Stomach (tissue), 8 donors: ENCODE measurements at regions not wholly inside any gene's neighbourhood (a gene's known extent, or its start where the extent isn't known, plus 50 kb on each side); places are given as distances from the start of the nearest gene placed in this dataset.

Experiments
- DNase-seq, 2 donors: peaks; one replicate each; pipeline versions ENCODE4 v3.0.0 to v3.0.0-alpha.2; 2013 to 2019
- H3K27ac ChIP-seq, 5 donors: fragments of 200-600 bp in 4 of 5; sonication (generic) in 4 of 5; one replicate each; pipeline ENCODE4 v1.5.1; 2013 to 2019; ENCODE audit warnings: mild to moderate bottlenecking in 1 of 5, moderate library complexity in 1 of 5
- H3K27me3 ChIP-seq, 3 donors: fragments of 200-600 bp; sonication (generic); one replicate each; pipeline ENCODE4 v1.5.1; 2017 to 2019; ENCODE audit warnings: mixed run types in 1 of 3
- H3K36me3 ChIP-seq, 4 donors: fragments of 200-600 bp; sonication (generic); 1 replicate in 3 of 4; 2 replicates in 1 of 4; pipeline ENCODE4 v1.5.1; 2016 to 2019
- H3K4me1 ChIP-seq, 4 donors: fragments of 200-600 bp; sonication (generic); one replicate each; pipeline ENCODE4 v1.5.1; 2016 to 2019
- H3K4me3 ChIP-seq, 4 donors: fragments of 200-600 bp; sonication (generic) in 3 of 4; one replicate each; pipeline ENCODE4 v1.5.1; 2016 to 2019; ENCODE audit warnings: mild to moderate bottlenecking in 1 of 4
- H3K9me3 ChIP-seq, 4 donors: fragments of 200-600 bp; sonication (generic); one replicate each; pipeline ENCODE4 v1.5.1; 2016 to 2019
- CTCF ChIP-seq, 7 experiments: fragments of 450-650 bp in 4 of 7; fragments of 200-600 bp in 3 of 7; sonication (generic) in 3 of 7; IDR thresholded peaks; one replicate each; pipeline ENCODE4 v1.5.1; 2016 to 2019; ENCODE audit warnings: antibody characterized with exemption in 7 of 7, control low read depth in 2 of 7, mild to moderate bottlenecking in 1 of 7
- EP300 ChIP-seq: sonication (generic); formaldehyde crosslinking; IDR thresholded peaks from one replicate; pipeline ENCODE4 v1.6.1; 2017; ENCODE audit warnings: antibody characterized with exemption
- POLR2A ChIP-seq, 4 donors: fragments of 450-650 bp; IDR thresholded peaks; one replicate each; pipeline ENCODE4 v1.6.1; 2016; ENCODE audit warnings: antibody characterized with exemption in 4 of 4, control low read depth in 2 of 4, mild to moderate bottlenecking in 1 of 4, moderate library complexity in 1 of 4
- POLR2AphosphoS5 ChIP-seq, 3 donors: sonication (generic); formaldehyde crosslinking; IDR thresholded peaks; one replicate each; pipeline ENCODE4 v1.6.1; 2016; ENCODE audit warnings: antibody characterized with exemption in 3 of 3
- WGBS, 5 donors: extraction: QIAGEN DNeasy Blood & Tissue Kit in 3 of 5; methylation state at CpG; one replicate each; pipeline versions ENCODE4 v1.1.5 to v1.1.7; 2013 to 2018; 5-methylcytosine and 5-hydroxymethylcytosine counted together
- intact Hi-C: fragments of 100-400 bp; cut with DNase I; formaldehyde crosslinking; loops from one replicate; pipeline ENCODE4 v1.15.1; 2023; ENCODE audit warnings: low total_unique reads
- donor health status: healthy with polysubstance abuse.
- donor health status: Bipolar disorder and iron deficiency.
- donor health status: healthy.

- no peaks in the 10 kb centered on the region for H3K36me3 ChIP-seq
- H3K27me3 ChIP-seq: no peaks in the 10 kb centered on the region
- intact Hi-C loops: no loop called here
- TF ChIP-seq CTCF (IDR thresholded peaks at IDR 0.05) (no peak), POLR2A (IDR thresholded peaks at IDR 0.05) (no peak), EP300 (no peak), POLR2AphosphoS5 (IDR thresholded peaks at IDR 0.05) (no peak)
- whole genome bisulfite sequencing, 5 donors: 68 to 85% (median 79%) methylated on average over 3 of the region's 3 CpGs
- no peak for DNase-seq
- no peak overlapping the region for H3K27ac ChIP-seq
- no peaks in the 10 kb centered on the region for H3K4me1 ChIP-seq
- H3K4me3 ChIP-seq: no peak overlapping the region
- H3K9me3 ChIP-seq: no peaks in the 10 kb centered on the region
Observed at GRCh38 chr3:74814181-74814580, 199.7 kb upstream of the CNTN3 start.

GRCh38 chr3:74812756-74813155, 198.3 kb upstream of the CNTN3 start:
- no peak overlapping the region for H3K27ac ChIP-seq
- H3K4me3 ChIP-seq: no peak overlapping the region
- H3K36me3 ChIP-seq: no peaks in the 10 kb centered on the region
- intact Hi-C loops: no loop called here
- 82 to 89% (median 88%) methylated on average over 3 of the region's 3 CpGs for WGBS, 5 donors
- TF ChIP-seq EP300: no peak
- TF ChIP-seq POLR2A (IDR thresholded peaks at IDR 0.05): no peak
- no peak for DNase-seq
- H3K4me1 ChIP-seq: no peaks in the 10 kb centered on the region
- no peaks in the 10 kb centered on the region for H3K27me3 ChIP-seq
- no peaks in the 10 kb centered on the region for H3K9me3 ChIP-seq

GRCh38 chr3:74808506-74809275, 194.2 kb upstream of the CNTN3 start:
- no peak for DNase-seq
- WGBS, 5 donors: 33 to 54% (median 49%) methylated on average over 1 of the region's 1 CpG
- H3K9me3 ChIP-seq: peaks cover 0 to 6% (median 0%) of the 10 kb centered on the region in 4 donors
- TF ChIP-seq CTCF (IDR thresholded peaks at IDR 0.05): no peak
- TF ChIP-seq POLR2AphosphoS5 (IDR thresholded peaks at IDR 0.05): no peak
- no peak for TF ChIP-seq POLR2A (IDR thresholded peaks at IDR 0.05)
- no peak for TF ChIP-seq EP300
- intact Hi-C loops: no loop called here
- no peaks in the 10 kb centered on the region for H3K27me3 ChIP-seq
- no peaks in the 10 kb centered on the region for H3K4me1 ChIP-seq
- no peak overlapping the region for H3K4me3 ChIP-seq
- no peaks in the 10 kb centered on the region for H3K36me3 ChIP-seq
- no peak overlapping the region for H3K27ac ChIP-seq

GRCh38 chr3:74801924-74802323, 187.5 kb upstream of the CNTN3 start:
- H3K27me3 ChIP-seq: no peaks in the 10 kb centered on the region
- no peak for DNase-seq
- H3K4me3 ChIP-seq: no peak overlapping the region
- no peak overlapping the region for H3K27ac ChIP-seq
- H3K4me1 ChIP-seq: no peaks in the 10 kb centered on the region
- WGBS, 5 donors: 40 to 55% (median 45%) methylated on average over 2 of the region's 2 CpGs
- no peaks in the 10 kb centered on the region for H3K36me3 ChIP-seq
- intact Hi-C loops: no loop called here
- H3K9me3 ChIP-seq: peaks cover 0 to 7% (median 3%) of the 10 kb centered on the region in 4 donors
- no peak for TF ChIP-seq POLR2A (IDR thresholded peaks at IDR 0.05)

GRCh38 chr3:74789111-74789510, 174.7 kb upstream of the CNTN3 start:
- DNase-seq: no peak
- intact Hi-C loops: no loop called here

More at GRCh38 chr3:74789111-74789510, 174.7 kb upstream of the CNTN3 start:
- 34 to 63% (median 47%) methylated on average over 3 of the region's 3 CpGs for WGBS, 5 donors
- TF ChIP-seq CTCF (IDR thresholded peaks at IDR 0.05): no peak
- Histone ChIP-seq H3K36me3 (no peaks in the 10 kb centered on the region), H3K4me3 (no peak overlapping the region), H3K4me1 (no peaks in the 10 kb centered on the region), H3K27me3 (no peaks in the 10 kb centered on the region), H3K27ac (no peak overlapping the region), H3K9me3 (peaks cover 0 to 11% (median 3%) of the 10 kb centered on the region in 4 donors)
